ENCODE measurements at regions not wholly inside any gene's neighbourhood (a gene's known extent, or its start where the extent isn't known, plus 50 kb on each side); places are given as distances from the start of the nearest gene placed in this dataset.

DNA sequence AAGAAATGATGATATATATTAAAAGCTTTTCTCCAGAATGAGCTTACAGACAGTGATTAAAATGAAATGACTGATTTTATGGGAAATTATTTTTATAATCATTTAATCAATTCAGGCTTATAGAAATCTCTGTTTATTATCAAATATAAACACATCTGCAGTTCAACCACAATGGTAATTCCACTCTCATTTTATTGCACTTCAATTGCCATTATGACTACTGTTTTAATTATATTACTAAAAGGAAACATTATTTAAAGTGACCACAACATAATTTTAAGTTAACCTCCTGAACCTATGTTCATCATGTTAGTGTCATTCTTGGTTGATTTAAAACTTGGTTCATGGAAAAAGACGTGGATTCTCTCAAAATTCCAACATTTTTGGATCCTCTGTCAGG is 536.3 kb downstream of the SLC6A15 start:
- Mint-ChIP-seq H3K36me3 (no peaks in the 10 kb centered on the region), H3K9me3 (peaks cover 13% of the 10 kb centered on the region), H3K27me3 (no peaks in the 10 kb centered on the region), H3K27ac (no peak overlapping the region), H3K4me1 (ENCODE audit: low read depth in 2 of 2) (no peaks in the 10 kb centered on the region), H3K4me3 (no peak overlapping the region)
- DNase-seq (ENCODE audit: low spot score) (no peak), ATAC-seq (no peak)

- no peak for ATAC-seq
- no peaks in the 10 kb centered on the region for H3K27me3 Mint-ChIP-seq
- peaks cover 12% of the 10 kb centered on the region for H3K9me3 Mint-ChIP-seq
- H3K27ac Mint-ChIP-seq, result no peak overlapping the region
- no peak for DNase-seq (ENCODE audit: low spot score)
- H3K36me3 Mint-ChIP-seq, result no peaks in the 10 kb centered on the region
- no peak overlapping the region for H3K4me3 Mint-ChIP-seq
- H3K4me1 Mint-ChIP-seq (ENCODE audit: low read depth in 2 of 2), result no peaks in the 10 kb centered on the region
Observed at GRCh38 chr12:84375449-84376170, 537.0 kb downstream of the SLC6A15 start.

DNA sequence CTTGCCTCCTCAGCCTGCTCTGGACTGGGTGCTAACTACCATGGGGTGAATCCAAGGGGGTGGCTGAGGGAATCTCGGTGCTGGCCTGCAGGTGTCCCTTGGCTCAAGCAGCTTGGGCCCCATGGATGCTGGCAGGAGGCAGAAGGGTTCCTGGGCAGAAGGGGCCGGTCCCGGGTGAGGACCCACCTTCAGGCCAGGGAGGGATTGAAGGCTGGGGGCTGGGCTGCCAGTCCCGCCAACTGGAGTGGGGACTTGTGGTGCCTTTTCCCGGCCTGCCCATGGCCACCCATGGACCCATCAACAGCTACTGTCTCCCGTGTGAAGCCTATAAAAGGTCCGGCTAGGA is 550.1 kb downstream of the SLC6A15 start:
- Mint-ChIP-seq H3K9me3 (peaks cover 4% of the 10 kb centered on the region), H3K27ac (no peak overlapping the region), H3K4me1 (ENCODE audit: low read depth in 2 of 2) (no peaks in the 10 kb centered on the region), H3K36me3 (no peaks in the 10 kb centered on the region), H3K4me3 (no peak overlapping the region), H3K27me3 (no peaks in the 10 kb centered on the region)
- ATAC-seq, result no peak
- no peak for DNase-seq (ENCODE audit: low spot score)

DNA sequence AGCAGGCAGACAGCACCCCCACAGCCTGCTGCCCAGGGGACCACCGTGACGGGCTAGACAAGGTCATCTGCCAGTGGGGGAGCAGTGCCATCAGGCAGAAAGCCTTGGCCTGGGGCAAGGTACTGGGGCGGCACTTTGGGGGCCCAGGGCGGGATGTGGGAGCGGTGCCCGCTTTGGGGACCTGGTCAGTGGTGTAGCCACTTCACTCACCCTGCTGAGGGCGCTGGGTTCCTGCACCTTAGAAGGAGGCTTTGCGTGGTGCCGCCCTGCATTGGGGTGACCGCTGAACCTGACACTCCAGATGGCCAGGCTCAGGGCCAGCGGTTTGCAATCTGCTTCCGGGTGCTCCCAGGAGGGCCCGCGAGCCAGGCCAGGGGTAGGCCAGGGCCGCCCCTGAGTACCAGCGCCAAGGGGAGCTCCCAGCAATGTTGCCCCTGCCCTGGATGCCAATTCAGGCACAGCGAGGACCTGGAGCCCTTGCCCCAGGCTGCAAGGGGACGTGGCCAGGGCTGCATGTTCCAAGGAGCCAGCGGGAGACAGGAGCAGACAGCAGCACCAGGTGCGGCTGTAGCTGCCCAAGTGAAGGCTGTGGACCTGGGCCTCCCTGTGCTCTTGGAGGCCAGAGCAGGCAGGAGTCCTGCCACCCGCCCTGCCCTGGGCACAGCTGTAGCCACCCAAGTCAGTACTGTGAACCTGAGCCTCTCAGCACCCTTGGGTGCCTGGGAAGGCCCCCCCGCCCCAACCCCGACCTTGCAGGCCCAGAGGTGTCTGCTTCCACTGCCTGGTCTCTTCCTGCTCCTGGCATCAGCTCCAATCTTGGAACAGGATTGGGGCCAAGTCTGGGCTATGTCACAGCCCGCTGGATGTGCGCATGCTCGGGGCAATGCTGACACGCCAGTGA is 550.7 kb downstream of the SLC6A15 start:
- Mint-ChIP-seq H3K36me3 (no peaks in the 10 kb centered on the region), H3K4me1 (ENCODE audit: low read depth in 2 of 2) (no peaks in the 10 kb centered on the region), H3K4me3 (no peak overlapping the region), H3K27me3 (no peaks in the 10 kb centered on the region), H3K9me3 (peaks cover 4% of the 10 kb centered on the region), H3K27ac (no peak overlapping the region)
- DNase-seq (ENCODE audit: low spot score) (no peak), ATAC-seq (peak; percentile 20 to 36)

DNA sequence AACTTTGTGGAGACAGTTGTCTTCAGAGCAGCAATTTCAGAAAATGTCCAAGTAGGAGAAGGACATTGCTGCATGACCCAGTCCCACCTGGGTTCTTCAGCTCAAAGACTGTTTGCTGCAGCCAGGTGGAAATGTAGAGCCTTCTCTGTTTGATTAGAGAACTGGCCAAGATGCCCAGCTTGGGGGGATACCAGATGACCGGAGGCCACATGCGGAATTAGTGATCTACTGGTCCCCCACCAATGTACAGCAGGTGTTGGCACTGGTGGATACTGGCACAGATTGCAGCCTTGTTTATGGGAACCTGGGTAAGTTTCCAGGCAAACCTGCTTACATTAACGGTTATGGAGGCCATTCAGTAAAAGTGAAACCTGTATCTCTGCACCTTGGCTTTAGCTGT is 555.3 kb downstream of the SLC6A15 start:
- no peaks in the 10 kb centered on the region for H3K4me1 Mint-ChIP-seq (ENCODE audit: low read depth in 2 of 2)

GRCh38 chr12:84356224-84356623 is 556.4 kb downstream of the SLC6A15 start:
- H3K9me3 Mint-ChIP-seq, result peaks cover 8% of the 10 kb centered on the region
- ATAC-seq (no peak), DNase-seq (ENCODE audit: low spot score) (no peak)
- H3K27me3 Mint-ChIP-seq, result no peaks in the 10 kb centered on the region
- no peak overlapping the region for H3K27ac Mint-ChIP-seq
- no peak overlapping the region for H3K4me3 Mint-ChIP-seq
- H3K36me3 Mint-ChIP-seq, result no peaks in the 10 kb centered on the region
- H3K4me1 Mint-ChIP-seq (ENCODE audit: low read depth in 2 of 2), result no peaks in the 10 kb centered on the region

More for the DNA sequence above, 555.3 kb downstream of the SLC6A15 start:
- Mint-ChIP-seq H3K27me3 (no peaks in the 10 kb centered on the region), H3K36me3 (no peaks in the 10 kb centered on the region), H3K4me3 (no peak overlapping the region), H3K9me3 (peaks cover 8% of the 10 kb centered on the region), H3K27ac (no peak overlapping the region)
- DNase-seq (ENCODE audit: low spot score) (no peak), ATAC-seq (no peak)

DNA sequence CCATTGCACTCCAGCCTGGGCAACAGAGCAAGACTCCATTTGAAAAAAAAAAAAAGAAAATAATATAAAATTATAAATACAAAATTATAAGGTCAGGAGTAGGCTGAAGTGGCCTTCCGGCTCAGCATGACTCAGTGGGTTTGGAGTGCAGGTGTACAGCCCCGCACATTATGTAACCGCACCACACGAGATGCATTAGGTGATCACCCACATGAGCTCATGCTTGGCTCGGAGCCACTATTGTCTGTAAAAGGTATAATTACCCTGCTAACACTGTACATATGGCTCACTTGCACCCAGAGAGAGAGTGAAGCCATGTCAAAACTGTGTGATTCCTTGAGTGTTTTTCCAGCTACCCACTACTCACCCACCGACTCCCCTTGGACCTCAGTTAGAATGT is 557.0 kb downstream of the SLC6A15 start:
- no peak for DNase-seq (ENCODE audit: low spot score)
- no peaks in the 10 kb centered on the region for H3K4me1 Mint-ChIP-seq (ENCODE audit: low read depth in 2 of 2)
- no peak overlapping the region for H3K27ac Mint-ChIP-seq
- H3K9me3 Mint-ChIP-seq, result peaks cover 11% of the 10 kb centered on the region
- no peaks in the 10 kb centered on the region for H3K36me3 Mint-ChIP-seq
- H3K4me3 Mint-ChIP-seq, result no peak overlapping the region
- H3K27me3 Mint-ChIP-seq, result no peaks in the 10 kb centered on the region
- no peak for ATAC-seq

DNA sequence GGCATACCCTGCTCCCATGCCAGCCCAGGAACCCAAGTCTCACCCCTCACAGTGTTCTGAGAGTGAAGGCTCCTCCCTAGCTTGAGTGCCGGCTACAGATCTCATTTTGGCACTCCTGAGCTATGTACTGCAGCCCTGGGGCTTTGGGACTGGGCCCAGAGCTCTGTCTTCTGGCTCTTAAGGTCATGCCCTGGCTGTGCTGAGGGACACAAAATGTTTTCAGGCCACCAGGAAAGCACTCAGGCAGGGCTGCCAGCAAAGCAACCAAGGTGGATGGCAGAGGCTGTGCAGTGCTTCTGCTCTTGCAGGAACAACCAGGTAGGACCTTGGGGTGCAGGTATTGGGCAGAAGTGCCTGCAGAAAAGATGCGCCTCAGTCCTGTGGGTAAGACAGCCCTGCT is 564.0 kb downstream of the SLC6A15 start:
- Mint-ChIP-seq H3K4me1 (ENCODE audit: low read depth in 2 of 2) (no peaks in the 10 kb centered on the region), H3K27ac (no peak overlapping the region), H3K9me3 (peaks cover 26% of the 10 kb centered on the region), H3K27me3 (no peaks in the 10 kb centered on the region), H3K4me3 (no peak overlapping the region), H3K36me3 (no peaks in the 10 kb centered on the region)
- DNase-seq (ENCODE audit: low spot score) (no peak), ATAC-seq (no peak)

GRCh38 chr12:84341467-84342193 is 571.0 kb downstream of the SLC6A15 start:
- Mint-ChIP-seq H3K27ac (no peak overlapping the region), H3K36me3 (no peaks in the 10 kb centered on the region), H3K4me1 (ENCODE audit: low read depth in 2 of 2) (no peaks in the 10 kb centered on the region), H3K27me3 (no peaks in the 10 kb centered on the region), H3K9me3 (peaks cover 21% of the 10 kb centered on the region), H3K4me3 (no peak overlapping the region)
- DNase-seq (ENCODE audit: low spot score) (no peak), ATAC-seq (no peak)

GRCh38 chr12:84336231-84336630 is 576.4 kb downstream of the SLC6A15 start:
- ATAC-seq (no peak), DNase-seq (ENCODE audit: low spot score) (no peak)
- H3K4me1 Mint-ChIP-seq (ENCODE audit: low read depth in 2 of 2), result no peaks in the 10 kb centered on the region
- no peak overlapping the region for H3K4me3 Mint-ChIP-seq
- no peaks in the 10 kb centered on the region for H3K36me3 Mint-ChIP-seq
- no peak overlapping the region for H3K27ac Mint-ChIP-seq
- H3K27me3 Mint-ChIP-seq, result no peaks in the 10 kb centered on the region
- H3K9me3 Mint-ChIP-seq, result peaks cover 11% of the 10 kb centered on the region

DNA sequence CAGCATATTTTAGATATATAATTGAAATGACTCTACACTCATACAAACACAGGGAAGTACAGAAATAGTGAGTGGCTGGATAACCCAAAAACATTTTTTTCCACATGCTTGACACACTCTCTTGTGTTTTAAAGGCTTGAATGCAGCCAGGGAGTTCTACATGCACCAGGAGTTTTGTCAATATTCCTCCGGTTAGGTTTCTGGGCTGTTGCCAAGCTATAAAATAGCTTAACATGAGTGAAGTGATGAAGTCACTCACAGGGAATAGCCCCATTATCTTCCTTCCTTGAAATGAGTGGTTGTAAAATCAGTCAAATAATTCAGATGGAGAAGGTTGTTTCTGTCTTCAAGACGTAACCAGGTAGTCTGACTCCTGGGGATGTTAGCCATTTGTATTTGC is 582.7 kb downstream of the SLC6A15 start:
- Mint-ChIP-seq H3K36me3 (no peaks in the 10 kb centered on the region), H3K27me3 (no peaks in the 10 kb centered on the region), H3K27ac (no peak overlapping the region), H3K9me3 (peaks cover 4% of the 10 kb centered on the region), H3K4me1 (ENCODE audit: low read depth in 2 of 2) (no peaks in the 10 kb centered on the region), H3K4me3 (no peak overlapping the region)
- ATAC-seq (no peak), DNase-seq (ENCODE audit: low spot score) (no peak)

DNA sequence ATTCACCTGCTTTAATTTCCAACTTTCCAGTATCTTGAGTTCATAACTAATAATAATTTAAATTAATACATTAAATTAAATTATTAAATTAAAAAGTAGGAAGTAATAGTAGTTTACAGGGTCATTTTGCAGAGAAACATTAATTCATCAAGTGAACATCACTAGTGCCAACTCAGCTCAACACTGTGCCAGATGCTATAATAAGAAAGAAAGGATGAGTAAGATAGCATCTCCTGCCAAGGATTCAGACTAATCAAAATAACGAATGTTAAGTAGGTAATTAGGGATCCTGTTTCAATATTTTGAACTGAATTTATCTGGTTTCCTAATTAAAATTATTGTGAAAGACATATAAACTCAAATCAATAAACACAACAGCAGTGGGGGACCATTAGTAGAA is 596.7 kb downstream of the SLC6A15 start:
- no peak overlapping the region for H3K27ac Mint-ChIP-seq
- ATAC-seq, result no peak

GRCh38 chr12:84313323-84313675 is 599.3 kb downstream of the SLC6A15 start:
- ATAC-seq (no peak), DNase-seq (ENCODE audit: low spot score) (no peak)
- Mint-ChIP-seq H3K27me3 (no peaks in the 10 kb centered on the region), H3K4me3 (no peak overlapping the region), H3K27ac (no peak overlapping the region), H3K9me3 (peaks cover 11% of the 10 kb centered on the region), H3K36me3 (peaks cover 10% of the 10 kb centered on the region), H3K4me1 (ENCODE audit: low read depth in 2 of 2) (no peaks in the 10 kb centered on the region)

More for the DNA sequence above, 596.7 kb downstream of the SLC6A15 start:
- peaks cover 11% of the 10 kb centered on the region for H3K9me3 Mint-ChIP-seq
- no peaks in the 10 kb centered on the region for H3K27me3 Mint-ChIP-seq
- H3K4me3 Mint-ChIP-seq, result no peak overlapping the region
- H3K4me1 Mint-ChIP-seq (ENCODE audit: low read depth in 2 of 2), result no peaks in the 10 kb centered on the region
- no peak for DNase-seq (ENCODE audit: low spot score)
- H3K36me3 Mint-ChIP-seq, result peaks cover 10% of the 10 kb centered on the region

GRCh38 chr12:84308211-84308610 is 604.4 kb downstream of the SLC6A15 start:
- ATAC-seq (no peak), DNase-seq (ENCODE audit: low spot score) (no peak)
- Mint-ChIP-seq H3K9me3 (peaks cover 30% of the 10 kb centered on the region), H3K36me3 (peaks cover 15% of the 10 kb centered on the region), H3K4me3 (no peak overlapping the region), H3K4me1 (ENCODE audit: low read depth in 2 of 2) (no peaks in the 10 kb centered on the region), H3K27ac (no peak overlapping the region), H3K27me3 (no peaks in the 10 kb centered on the region)

Measured in natural killer cell treated with Interleukin-12 subunit alpha and Interleukin-12 subunit beta and Interleukin-15 and Interleukin-18, amount 100 ng/mL, for 72 hours (primary cell).